Activated CD4-positive, alpha-beta T cell treated with anti-CD3 and anti-CD28 coated beads, Interleukin-2, amount 10 ng/mL, durations not matched to agents 7 days and 5 days (primary cell): ENCODE measurements at regions not wholly inside any gene's neighbourhood (a gene's known extent, or its start where the extent isn't known, plus 50 kb on each side); places are given as distances from the start of the nearest gene placed in this dataset.
"Not testable (repeated sequence)": the region's sequence is repeated elsewhere in the genome, so short reads cannot be mapped to it uniquely, and the experiment has no call there.

ENCODE experiments used
- CTCF ChIA-PET: fragments of 350-600 bp; sonication (Branson Sonifier 250); formaldehyde crosslinking; loops from one replicate; lab custom pipeline; 2021; ENCODE audit warnings: antibody characterized with exemption; lab: Charles Lee
- POLR2A ChIA-PET: fragments of 350-600 bp; sonication (Branson Sonifier 250); formaldehyde crosslinking; loops from one replicate; lab custom pipeline; 2021; ENCODE audit warnings: antibody characterized with exemption; lab: Charles Lee
- DNase-seq: peaks from one replicate; pipeline ENCODE4 v3.0.0-alpha.2; 2020
- H3K27ac Mint-ChIP-seq: one replicate; pipeline ENCODE4 v1.8.0; 2021; ENCODE audit warnings: mild to moderate bottlenecking, moderate library complexity, mixed read lengths
- H3K27me3 Mint-ChIP-seq: one replicate; pipeline ENCODE4 v1.8.0; 2021; ENCODE audit warnings: mixed read lengths
- H3K36me3 Mint-ChIP-seq: one replicate; pipeline ENCODE4 v1.8.0; 2021; ENCODE audit warnings: low read depth, mixed read lengths
- H3K4me1 Mint-ChIP-seq: one replicate; pipeline ENCODE4 v1.8.0; 2021; ENCODE audit warnings: mixed read lengths
- H3K4me3 Mint-ChIP-seq: one replicate; pipeline ENCODE4 v1.8.0; 2021; ENCODE audit warnings: mild to moderate bottlenecking, moderate library complexity, mixed read lengths
- H3K9me3 Mint-ChIP-seq: one replicate; pipeline ENCODE4 v1.8.0; 2021; ENCODE audit warnings: mixed read lengths

- ChIA-PET CTCF (no interaction called here), POLR2A (no interaction called here)
- Mint-ChIP-seq H3K4me3 (no peak overlapping the region), H3K27ac (no peak overlapping the region), H3K36me3 (no peaks in the 10 kb centered on the region), H3K4me1 (no peaks in the 10 kb centered on the region), H3K27me3 (peaks cover 2% of the 10 kb centered on the region), H3K9me3 (no peaks in the 10 kb centered on the region)
- DNase-seq = no peak
Measured at GRCh38 chr6:79150733-79151132, 72.7 kb upstream of the PHIP start.

GRCh38 chr6:79149884-79150283 is 71.8 kb upstream of the PHIP start:
- H3K27me3 Mint-ChIP-seq = peaks cover 2% of the 10 kb centered on the region
- H3K4me1 Mint-ChIP-seq = no peaks in the 10 kb centered on the region
- H3K4me3 Mint-ChIP-seq = no peak overlapping the region
- no peaks in the 10 kb centered on the region for H3K36me3 Mint-ChIP-seq
- CTCF ChIA-PET = no interaction called here
- H3K27ac Mint-ChIP-seq = no peak overlapping the region
- POLR2A ChIA-PET = no interaction called here
- H3K9me3 Mint-ChIP-seq = no peaks in the 10 kb centered on the region
- no peak for DNase-seq

GRCh38 chr6:79146421-79146820 is 68.4 kb upstream of the PHIP start:
- ChIA-PET CTCF (no interaction called here), POLR2A (no interaction called here)
- Mint-ChIP-seq H3K36me3 (no peaks in the 10 kb centered on the region), H3K4me3 (no peak overlapping the region), H3K27ac (no peak overlapping the region), H3K9me3 (no peaks in the 10 kb centered on the region), H3K27me3 (no peaks in the 10 kb centered on the region), H3K4me1 (no peaks in the 10 kb centered on the region)
- no peak for DNase-seq

- no peaks in the 10 kb centered on the region for H3K36me3 Mint-ChIP-seq
- H3K27me3 Mint-ChIP-seq = no peaks in the 10 kb centered on the region
- H3K27ac Mint-ChIP-seq = no peak overlapping the region
- ChIA-PET POLR2A (no interaction called here), CTCF (no interaction called here)
- DNase-seq = peak; percentile 12
- no peak overlapping the region for H3K4me3 Mint-ChIP-seq
- no peaks in the 10 kb centered on the region for H3K9me3 Mint-ChIP-seq
- no peaks in the 10 kb centered on the region for H3K4me1 Mint-ChIP-seq
Measured at GRCh38 chr6:79145301-79145700, 67.2 kb upstream of the PHIP start.

DNA sequence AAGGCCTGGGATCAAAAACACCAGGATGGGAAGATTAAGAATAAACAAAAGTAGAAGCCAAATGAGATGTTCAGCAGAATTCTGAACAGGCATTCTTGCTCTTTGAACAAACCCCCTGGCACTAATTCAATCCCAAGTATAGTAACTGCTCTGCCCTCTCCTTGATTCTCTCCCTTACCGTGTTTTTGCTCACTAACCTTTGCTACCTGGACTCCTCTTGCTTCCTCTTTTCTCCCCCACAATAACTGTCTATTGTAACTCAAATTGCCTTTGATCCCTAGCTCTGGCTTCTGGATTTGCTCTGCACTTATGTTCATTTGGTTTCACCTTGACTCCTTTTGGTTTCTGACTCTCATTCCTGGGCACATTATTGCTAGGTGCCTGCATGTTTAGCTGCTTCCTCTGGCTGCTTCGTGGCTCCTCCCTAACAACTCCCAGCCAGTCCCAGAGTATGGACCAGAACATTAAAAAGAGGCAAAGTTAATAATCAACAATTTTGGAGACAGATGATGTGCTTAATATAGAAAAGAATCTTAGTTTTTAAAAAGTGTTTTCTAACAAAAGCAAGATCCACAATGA is 65.4 kb upstream of the PHIP start:
- Mint-ChIP-seq H3K27me3 (no peaks in the 10 kb centered on the region), H3K36me3 (no peaks in the 10 kb centered on the region), H3K9me3 (no peaks in the 10 kb centered on the region), H3K4me1 (no peaks in the 10 kb centered on the region), H3K27ac (no peak overlapping the region), H3K4me3 (no peak overlapping the region)
- CTCF ChIA-PET = no interaction called here
- POLR2A ChIA-PET = no interaction called here
- DNase-seq = no peak

DNA sequence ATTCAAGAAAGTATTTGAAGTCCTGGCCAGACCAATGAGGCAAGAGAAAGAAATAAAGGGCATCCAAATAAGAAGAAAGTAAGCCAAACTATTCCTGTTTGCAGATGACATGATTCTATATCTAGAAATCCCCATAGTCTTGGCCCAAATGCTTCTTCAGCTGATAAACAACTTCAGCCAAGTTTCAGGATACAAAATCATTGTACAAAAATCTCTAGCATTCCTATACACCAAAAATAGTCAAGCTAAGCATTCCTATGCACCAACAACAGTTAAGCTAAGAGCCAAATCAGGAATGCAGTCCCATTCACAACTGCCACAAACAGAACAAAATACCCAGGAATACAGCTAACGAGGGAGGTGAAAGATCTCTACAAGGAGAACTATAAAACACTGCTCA is 60.1 kb upstream of the PHIP start:
- no peak for DNase-seq
- Mint-ChIP-seq H3K27ac (no peak overlapping the region), H3K9me3 (peaks cover 13% of the 10 kb centered on the region), H3K4me1 (no peaks in the 10 kb centered on the region), H3K36me3 (no peaks in the 10 kb centered on the region), H3K4me3 (no peak overlapping the region), H3K27me3 (peaks cover 3% of the 10 kb centered on the region)
- ChIA-PET CTCF (no interaction called here), POLR2A (no interaction called here)

DNA sequence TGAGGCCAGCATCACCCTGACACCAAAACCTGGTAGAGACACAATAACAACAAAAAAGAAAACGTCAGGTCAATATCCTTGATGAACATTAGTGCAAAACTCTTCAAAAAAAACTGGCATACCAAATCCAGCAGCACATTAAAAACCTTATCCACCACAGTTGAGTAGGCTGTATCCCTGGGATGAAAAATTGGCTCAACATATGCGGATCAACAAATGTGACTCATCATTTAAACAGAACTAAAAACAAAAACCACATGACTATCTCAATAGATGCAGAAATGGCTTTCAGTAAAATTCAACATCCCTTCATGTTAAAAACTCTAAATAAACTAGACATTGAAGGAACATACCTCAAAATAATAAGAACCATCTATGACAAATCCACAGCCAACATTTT is 59.6 kb upstream of the PHIP start:
- DNase-seq = no peak
- ChIA-PET CTCF (no interaction called here), POLR2A (no interaction called here)
- Mint-ChIP-seq H3K27ac (no peak overlapping the region), H3K27me3 (peaks cover 3% of the 10 kb centered on the region), H3K4me1 (no peaks in the 10 kb centered on the region), H3K9me3 (peaks cover 13% of the 10 kb centered on the region), H3K36me3 (no peaks in the 10 kb centered on the region), H3K4me3 (no peak overlapping the region)

- DNase-seq = no peak
- Mint-ChIP-seq H3K27ac (no peak overlapping the region), H3K36me3 (no peaks in the 10 kb centered on the region), H3K4me3 (no peak overlapping the region), H3K27me3 (peaks cover 8% of the 10 kb centered on the region), H3K4me1 (no peaks in the 10 kb centered on the region), H3K9me3 (peaks cover 19% of the 10 kb centered on the region)
- POLR2A ChIA-PET = no interaction called here
- CTCF ChIA-PET = no interaction called here
Measured at GRCh38 chr6:79135973-79136470, 58.0 kb upstream of the PHIP start.

- H3K4me3 Mint-ChIP-seq = no peak overlapping the region
- H3K4me1 Mint-ChIP-seq = no peaks in the 10 kb centered on the region
- DNase-seq = no peak
- H3K27ac Mint-ChIP-seq = no peak overlapping the region
- CTCF ChIA-PET = interaction anchor here (0.6 to 0.9 kb wide), 2 partner anchors 21 to 48 kb away, joined by 3 read pairs; no protein-coding TSS in a partner anchor
- POLR2A ChIA-PET = no interaction called here
- H3K36me3 Mint-ChIP-seq = no peaks in the 10 kb centered on the region
- peaks cover 19% of the 10 kb centered on the region for H3K9me3 Mint-ChIP-seq
- peaks cover 8% of the 10 kb centered on the region for H3K27me3 Mint-ChIP-seq
Measured at GRCh38 chr6:79134699-79135474, 56.8 kb upstream of the PHIP start.

GRCh38 chr6:79133173-79133572 is 55.1 kb upstream of the PHIP start:
- peaks cover 19% of the 10 kb centered on the region for H3K9me3 Mint-ChIP-seq
- no peak overlapping the region for H3K27ac Mint-ChIP-seq
- no peak overlapping the region for H3K4me3 Mint-ChIP-seq
- CTCF ChIA-PET = no interaction called here
- H3K27me3 Mint-ChIP-seq = peaks cover 8% of the 10 kb centered on the region
- no peak for DNase-seq
- POLR2A ChIA-PET = no interaction called here
- no peaks in the 10 kb centered on the region for H3K36me3 Mint-ChIP-seq
- no peaks in the 10 kb centered on the region for H3K4me1 Mint-ChIP-seq

GRCh38 chr6:79131220-79131619 is 53.2 kb upstream of the PHIP start:
- CTCF ChIA-PET = interaction anchor here (0.8 kb wide), 1 partner anchor 12 kb away, joined by 3 read pairs; no protein-coding TSS in a partner anchor
- peaks cover 17% of the 10 kb centered on the region for H3K9me3 Mint-ChIP-seq
- H3K36me3 Mint-ChIP-seq = not testable (repeated sequence)

More at GRCh38 chr6:79131220-79131619, 53.2 kb upstream of the PHIP start:
- H3K27me3 Mint-ChIP-seq, POLR2A ChIA-PET, H3K4me3 Mint-ChIP-seq, H3K4me1 Mint-ChIP-seq, DNase-seq, H3K27ac Mint-ChIP-seq: not testable (repeated sequence)
